Fibroblast of lung (primary cell): ENCODE measurements at regions not wholly inside any gene's neighbourhood (a gene's known extent, or its start where the extent isn't known, plus 50 kb on each side); places are given as distances from the start of the nearest gene placed in this dataset.

Source experiments
- CTCF ChIP-seq, 2 donors: IDR thresholded peaks in 1 of 2; conservative IDR thresholded peaks in 1 of 2; 1 replicate in 1 of 2; 2 replicates in 1 of 2; pipeline ENCODE4 v1.5.1; 2011 to 2012; ENCODE audit warnings: low read length in 2 of 2, control low read depth in 1 of 2, inconsistent platforms in 1 of 2, low read depth in 1 of 2, mild to moderate bottlenecking in 1 of 2
- EZH2 ChIP-seq: IDR thresholded peaks from 2 replicates; pipeline ENCODE4 v1.5.1; 2012; ENCODE audit warnings: low read length, control low read depth, mild to moderate bottlenecking; ENCODE audit errors: missing control alignments

DNA sequence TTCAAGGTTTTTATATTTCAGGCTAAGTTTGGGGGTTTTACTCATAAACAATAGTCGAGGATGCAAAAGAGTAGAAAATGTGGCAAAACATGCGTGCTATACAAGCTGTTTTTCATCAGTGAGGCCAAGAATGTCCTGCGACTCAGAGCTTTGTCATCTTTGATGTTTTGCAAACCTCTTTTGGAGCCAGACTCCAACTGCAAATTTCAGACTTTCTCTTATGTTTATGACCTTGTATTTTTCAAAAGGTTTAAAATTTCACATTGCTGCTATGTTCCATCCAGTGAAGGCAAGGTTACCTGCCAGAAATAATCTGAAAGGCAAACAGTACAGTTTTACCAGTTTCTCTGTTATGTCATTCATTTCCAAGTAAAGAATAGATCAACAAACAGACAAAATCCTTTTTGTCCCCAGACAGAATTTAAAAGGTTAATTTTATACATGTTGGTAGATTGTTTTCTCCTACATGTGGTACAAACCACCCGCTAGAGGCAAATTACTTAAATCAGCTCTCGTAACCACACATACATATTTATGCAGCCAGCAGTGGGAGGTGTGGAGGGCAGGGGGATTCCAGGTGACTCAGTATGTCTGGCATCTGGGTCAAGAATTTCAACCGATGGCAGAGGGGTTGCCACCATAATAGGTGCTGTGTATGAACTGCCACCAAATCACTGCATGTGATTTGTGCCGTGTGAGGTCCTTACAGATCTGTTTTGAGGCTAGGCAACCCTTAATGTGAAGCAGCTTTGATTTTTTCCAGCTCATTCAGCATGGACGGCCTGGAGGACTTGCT lies 119.8 kb upstream of the CPM start:
- TF ChIP-seq CTCF (conservative IDR thresholded peaks at IDR 0.05 in 1 of 2, IDR thresholded peaks at IDR 0.05 in 1 of 2; ENCODE audit: low read depth in 1 of 2, low read length in 2 of 2) (no peak), EZH2 (no peak)
